OCI-LY3 (cell line): ENCODE measurements at regions not wholly inside any gene's neighbourhood (a gene's known extent, or its start where the extent isn't known, plus 50 kb on each side); places are given as distances from the start of the nearest gene placed in this dataset.

Experiments
- H2AFZ ChIP-seq: fragments of 200-600, 300-600 bp; shearing (Covaris generic); 2 replicates; pipeline ENCODE4 v1.6.0; 2014; ENCODE audit warnings: antibody characterized with exemption, low read depth, low read length
- H3K27ac ChIP-seq: fragments of 200-600, 300-600 bp; sonication (generic); 2 replicates; pipeline ENCODE4 v1.5.1; 2014; ENCODE audit warnings: mild to moderate bottlenecking, low read length, moderate library complexity, mixed read lengths
- H3K27me3 ChIP-seq: fragments of 200-600, 300-600 bp; sonication (generic); 2 replicates; pipeline ENCODE4 v1.6.1; 2014; ENCODE audit warnings: low read depth, low read length, mixed read lengths
- H3K36me3 ChIP-seq: fragments of 200-600, 300-600 bp; sonication (generic); replicated peaks from 2 replicates; pipeline ENCODE3; 2014; ENCODE audit warnings: low read depth, low read length, mixed read lengths
- H3K4me1 ChIP-seq: fragments of 300-600, 200-600 bp; sonication (generic); 2 replicates; pipeline ENCODE4 v1.6.1; 2014; ENCODE audit warnings: low read length, mixed read lengths
- H3K4me2 ChIP-seq: fragments of 200-600, 300-600 bp; sonication (generic); 2 replicates; pipeline ENCODE4 v1.6.1; 2014; ENCODE audit warnings: low read length, mixed read lengths
- H3K4me3 ChIP-seq: fragments of 300-600, 200-600 bp; sonication (generic); 2 replicates; pipeline ENCODE4 v1.5.1; 2014; ENCODE audit warnings: antibody characterized with exemption, mild to moderate bottlenecking, low read length, moderate library complexity
- H3K79me2 ChIP-seq: fragments of 300-600, 200-600 bp; shearing (Covaris generic); 2 replicates; pipeline ENCODE4 v1.6.1; 2014; ENCODE audit warnings: mild to moderate bottlenecking, low read length, mixed read lengths
- H3K9ac ChIP-seq: fragments of 300-600, 200-600 bp; shearing (Covaris generic); 2 replicates; pipeline ENCODE4 v1.6.0; 2014; ENCODE audit warnings: mild to moderate bottlenecking, low read length, moderate library complexity
- H3K9me3 ChIP-seq: fragments of 200-600, 300-600 bp; shearing (Covaris generic); 2 replicates; pipeline ENCODE4 v1.6.1; 2014; ENCODE audit warnings: low read length, mixed read lengths; ENCODE audit not compliant: insufficient read depth
- H4K20me1 ChIP-seq: fragments of 200-600, 300-600 bp; sonication (generic); 2 replicates; pipeline ENCODE4 v1.6.1; 2016; ENCODE audit warnings: low read length, mixed read lengths; ENCODE audit not compliant: insufficient read depth
- CTCF ChIP-seq: fragments of 200-600, 300-600 bp; sonication (generic); IDR thresholded peaks from 2 replicates; pipeline ENCODE4 v1.5.1; 2014; ENCODE audit warnings: antibody characterized with exemption, low read length, low read depth
- EZH2phosphoT487 ChIP-seq: fragments of 200-600 bp; shearing (Covaris generic); IDR thresholded peaks from 2 replicates; pipeline ENCODE4 v1.6.1; 2018; ENCODE audit warnings: antibody characterized with exemption, mixed run types, low read depth

DNA sequence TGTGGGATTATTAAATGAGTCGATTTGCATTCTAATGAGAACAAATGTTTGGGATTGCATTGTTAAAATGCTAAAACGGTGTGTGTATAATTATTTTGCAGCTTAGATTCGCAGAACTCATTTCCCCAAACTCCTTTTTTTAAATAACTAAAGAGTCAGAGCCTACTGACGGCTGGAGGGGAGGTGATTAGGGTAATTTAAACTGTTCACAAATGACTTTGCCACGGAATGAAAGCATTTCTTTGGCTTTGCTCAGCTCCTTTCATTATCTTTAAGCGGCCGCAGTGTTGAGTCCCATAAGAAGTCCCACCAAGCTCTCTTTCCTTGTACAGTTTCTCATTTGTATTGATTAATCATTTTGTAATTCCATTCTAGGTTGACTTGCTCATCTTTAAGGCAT is 1632.8 kb downstream of the MAT2B start:
- no peak overlapping the region for H2AFZ ChIP-seq
- H3K79me2 ChIP-seq: no peaks in the 10 kb centered on the region
- no peaks in the 10 kb centered on the region for H3K4me1 ChIP-seq
- H3K4me2 ChIP-seq: no peak overlapping the region
- no peak overlapping the region for H3K9ac ChIP-seq
- no peak overlapping the region for H3K4me3 ChIP-seq
- no peaks in the 10 kb centered on the region for H3K36me3 ChIP-seq
- no peaks in the 10 kb centered on the region for H4K20me1 ChIP-seq
- no peak overlapping the region for H3K27ac ChIP-seq
- no peaks in the 10 kb centered on the region for H3K9me3 ChIP-seq
- no peaks in the 10 kb centered on the region for H3K27me3 ChIP-seq
- no peak for TF ChIP-seq EZH2phosphoT487
- TF ChIP-seq CTCF: no peak

DNA sequence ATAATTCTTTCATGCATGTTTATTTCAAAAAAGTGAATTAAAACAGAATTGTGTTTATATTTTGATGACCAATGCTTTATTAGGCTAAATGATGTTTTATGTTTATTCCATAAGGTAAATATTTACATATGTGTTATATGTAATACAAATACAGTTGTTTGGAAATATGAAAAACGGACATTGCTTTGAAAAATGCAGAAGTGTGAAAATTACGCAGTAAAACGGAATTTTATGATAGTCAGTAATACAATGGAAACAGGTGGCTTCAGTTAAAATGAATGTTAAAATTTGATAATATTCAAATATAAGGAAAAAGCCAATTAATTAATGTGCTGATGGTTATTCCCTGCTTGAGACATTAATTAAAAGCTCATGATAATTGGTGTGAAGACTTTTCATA is 1633.8 kb downstream of the MAT2B start:
- no peaks in the 10 kb centered on the region for H3K36me3 ChIP-seq
- no peak overlapping the region for H3K4me3 ChIP-seq
- H3K4me1 ChIP-seq: no peaks in the 10 kb centered on the region
- H3K9me3 ChIP-seq: no peaks in the 10 kb centered on the region
- H4K20me1 ChIP-seq: no peaks in the 10 kb centered on the region
- H2AFZ ChIP-seq: no peak overlapping the region
- H3K79me2 ChIP-seq: no peaks in the 10 kb centered on the region
- no peak overlapping the region for H3K9ac ChIP-seq
- TF ChIP-seq CTCF (no peak), EZH2phosphoT487 (no peak)
- H3K27ac ChIP-seq: no peak overlapping the region
- no peaks in the 10 kb centered on the region for H3K27me3 ChIP-seq
- no peak overlapping the region for H3K4me2 ChIP-seq

DNA sequence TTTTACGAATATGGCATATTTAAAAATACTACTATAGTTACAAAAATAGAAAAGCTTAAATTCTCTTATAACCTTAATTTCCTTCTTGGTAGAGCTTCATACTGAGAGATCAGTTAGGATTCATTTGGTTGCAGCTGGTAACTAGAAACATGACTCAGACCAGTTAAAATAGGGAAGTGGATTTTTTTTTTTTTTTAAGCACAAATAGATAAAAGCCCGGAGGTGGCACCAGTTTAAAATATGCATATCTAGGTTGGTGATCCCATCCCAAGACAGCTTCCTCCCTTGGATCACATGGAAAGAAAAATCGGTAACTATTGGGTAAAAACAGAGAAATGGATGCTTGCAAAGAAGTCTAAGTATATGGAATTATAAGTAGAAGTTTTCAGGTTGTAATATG is 1634.3 kb downstream of the MAT2B start:
- Histone ChIP-seq H3K27ac (no peak overlapping the region), H3K9me3 (no peaks in the 10 kb centered on the region), H3K79me2 (no peaks in the 10 kb centered on the region), H3K9ac (no peak overlapping the region), H3K27me3 (no peaks in the 10 kb centered on the region), H3K4me2 (no peak overlapping the region), H3K36me3 (no peaks in the 10 kb centered on the region), H3K4me1 (no peaks in the 10 kb centered on the region), H2AFZ (no peak overlapping the region), H4K20me1 (no peaks in the 10 kb centered on the region), H3K4me3 (no peak overlapping the region)
- TF ChIP-seq EZH2phosphoT487: no peak
- TF ChIP-seq CTCF: no peak

DNA sequence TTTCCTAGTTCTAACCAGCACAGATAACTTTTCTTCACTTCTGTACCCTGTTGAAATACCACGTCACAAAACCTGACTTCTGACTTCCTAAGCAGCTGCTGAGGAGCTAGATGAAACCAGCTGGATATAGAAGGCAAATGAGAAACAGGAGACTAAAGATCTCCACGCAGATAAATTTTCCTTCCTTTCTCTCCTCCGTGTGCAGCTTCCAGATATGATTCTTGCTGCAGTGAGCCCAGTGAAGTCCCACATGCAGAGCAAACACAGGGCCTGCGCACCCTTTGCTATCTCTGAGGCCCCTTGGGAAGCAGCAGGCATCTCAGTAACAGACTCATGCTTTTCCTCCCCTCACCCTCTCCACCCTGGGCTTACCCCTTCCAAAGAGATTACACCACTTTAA is 1638.3 kb downstream of the MAT2B start:
- H3K27me3 ChIP-seq: no peaks in the 10 kb centered on the region
- no peaks in the 10 kb centered on the region for H3K36me3 ChIP-seq
- no peaks in the 10 kb centered on the region for H3K9me3 ChIP-seq
- H3K79me2 ChIP-seq: no peaks in the 10 kb centered on the region
- no peak overlapping the region for H3K4me2 ChIP-seq
- H2AFZ ChIP-seq: no peak overlapping the region
- no peak for TF ChIP-seq CTCF
- TF ChIP-seq EZH2phosphoT487: no peak
- no peak overlapping the region for H3K27ac ChIP-seq
- no peaks in the 10 kb centered on the region for H4K20me1 ChIP-seq
- no peak overlapping the region for H3K4me3 ChIP-seq
- H3K4me1 ChIP-seq: no peaks in the 10 kb centered on the region
- H3K9ac ChIP-seq: no peak overlapping the region
